Keratinocyte (primary cell): ENCODE measurements at regions not wholly inside any gene's neighbourhood (a gene's known extent, or its start where the extent isn't known, plus 50 kb on each side); places are given as distances from the start of the nearest gene placed in this dataset.

Experiments used
- DNase-seq: peaks from one replicate; pipeline ENCODE4 v3.0.0-alpha.2; 2011; ENCODE audit warnings: low read depth, missing footprints, low spot score
- FAIRE-seq: peaks from 2 replicates; lab custom pipeline; 2011; peaks lifted over from hg19 to GRCh38; lab: Jason Lieb, UNC
- H2AFZ ChIP-seq: 2 replicates; pipeline ENCODE4 v1.6.0; 2012; ENCODE audit warnings: low read length, control low read depth, inconsistent platforms; ENCODE audit not compliant: control insufficient read depth
- H3K27ac ChIP-seq: 2 replicates; pipeline ENCODE4 v1.5.1; 2011; ENCODE audit warnings: low read length; ENCODE audit not compliant: control insufficient read depth, insufficient read depth
- H3K27me3 ChIP-seq: 3 replicates; pipeline ENCODE4 v1.6.0; 2011; ENCODE audit warnings: low read length; ENCODE audit not compliant: control insufficient read depth, insufficient read depth; ENCODE audit errors: extremely low read depth
- H3K36me3 ChIP-seq, 2 experiments: 2 replicates in 1 of 2; 3 replicates in 1 of 2; pipeline ENCODE4 v1.5.1; 2011; ENCODE audit warnings: low read length in 2 of 2, mild to moderate bottlenecking in 1 of 2; ENCODE audit not compliant: control insufficient read depth in 2 of 2, insufficient read depth in 2 of 2; ENCODE audit errors: extremely low read depth in 1 of 2
- H3K4me1 ChIP-seq: 3 replicates; pipeline ENCODE4 v1.5.1; 2011; ENCODE audit warnings: low read length; ENCODE audit not compliant: control insufficient read depth, insufficient read depth; ENCODE audit errors: extremely low read depth
- H3K4me2 ChIP-seq: 3 replicates; pipeline ENCODE4 v1.6.0; 2011; ENCODE audit warnings: low read depth, low read length; ENCODE audit not compliant: control insufficient read depth, insufficient read depth; ENCODE audit errors: extremely low read depth
- H3K4me3 ChIP-seq, 3 experiments: fragments of 200-600 bp in 1 of 3; sonication (generic) in 1 of 3; 2 replicates in 2 of 3; 3 replicates in 1 of 3; pipeline ENCODE4 v1.5.1; 2011 to 2016; ENCODE audit warnings: low read length in 3 of 3, mild to moderate bottlenecking in 3 of 3, control low read depth in 2 of 3, inconsistent platforms in 1 of 3, low read depth in 1 of 3, mixed read lengths in 1 of 3, mixed run types in 1 of 3, moderate library complexity in 1 of 3; ENCODE audit not compliant: control insufficient read depth in 2 of 3, insufficient read depth in 2 of 3; ENCODE audit errors: extremely low read depth in 1 of 3
- H3K79me2 ChIP-seq: 2 replicates; pipeline ENCODE4 v1.6.0; 2012; ENCODE audit warnings: low read length; ENCODE audit not compliant: control insufficient read depth, insufficient read depth
- H3K9ac ChIP-seq: 3 replicates; pipeline ENCODE4 v1.6.0; 2011; ENCODE audit warnings: low read length; ENCODE audit not compliant: control insufficient read depth, insufficient read depth; ENCODE audit errors: extremely low read depth
- H3K9me1 ChIP-seq: 3 replicates; pipeline ENCODE4 v1.6.0; 2011; ENCODE audit warnings: low read length; ENCODE audit not compliant: control insufficient read depth, insufficient read depth; ENCODE audit errors: extremely low read depth
- H3K9me3 ChIP-seq: 2 replicates; pipeline ENCODE4 v1.5.1; 2012; ENCODE audit warnings: low read depth, low read length; ENCODE audit not compliant: control insufficient read depth
- H4K20me1 ChIP-seq: 3 replicates; pipeline ENCODE4 v1.6.0; 2011; ENCODE audit warnings: low read length; ENCODE audit not compliant: control insufficient read depth, insufficient read depth; ENCODE audit errors: extremely low read depth
- EZH2 ChIP-seq: IDR thresholded peaks from one replicate; pipeline ENCODE4 v1.6.1; 2012; ENCODE audit warnings: inconsistent platforms, mild to moderate bottlenecking, low read length, moderate library complexity
- dilution Hi-C: fragments of 300-500 bp; cut with MboI; formaldehyde crosslinking; loops from one replicate; pipeline ENCODE4 v1.7.0; 2020; ENCODE audit warnings: low sequenced_read_pairs; ENCODE audit not compliant: extremely low pct_ligation_motif_present
- TF ChIP-seq, protein P1 (sequence below), 3 experiments: IDR thresholded peaks in 1 of 3; conservative IDR thresholded peaks in 1 of 3; optimal IDR thresholded peaks in 1 of 3; 2 replicates in 2 of 3; 3 replicates in 1 of 3; pipeline versions ENCODE3 to v1.5.1; 2011; ENCODE audit warnings: low read length in 3 of 3, mild to moderate bottlenecking in 3 of 3, moderate library complexity in 2 of 3, control low read depth in 1 of 3, inconsistent platforms in 1 of 3; ENCODE audit not compliant: insufficient read depth in 2 of 3; ENCODE audit errors: extremely low read depth in 1 of 3

DNA sequence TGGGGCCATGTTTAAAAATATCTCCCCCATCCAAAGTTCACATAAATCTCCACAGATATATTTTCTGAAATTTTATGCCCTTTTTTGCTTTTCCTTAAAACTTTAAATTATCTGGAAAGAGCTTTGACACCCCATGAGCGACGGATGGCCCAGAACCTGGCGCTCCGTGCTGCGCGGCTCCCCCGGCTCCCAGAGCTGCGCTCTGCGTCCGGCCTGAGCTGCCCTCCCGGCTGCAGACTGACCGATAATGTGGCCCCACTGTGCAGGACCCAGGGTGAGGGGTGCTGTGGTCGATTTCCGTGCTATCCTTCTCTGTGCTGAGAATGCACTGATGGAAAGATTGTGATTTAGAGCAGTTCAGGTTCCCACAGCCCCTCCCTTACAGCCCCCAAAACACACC lies 292.3 kb upstream of the IRX4 start:
- Histone ChIP-seq H3K4me1 (peaks cover 16% of the 10 kb centered on the region), H3K9ac (no peak overlapping the region), H3K27ac (no peak overlapping the region), H4K20me1 (no peaks in the 10 kb centered on the region), H3K36me3 (no peaks in the 10 kb centered on the region), H3K27me3 (peaks cover 5% of the 10 kb centered on the region), H3K4me3 (no peak overlapping the region), H3K4me2 (no peak overlapping the region), H3K9me3 (no peaks in the 10 kb centered on the region), H2AFZ (no peak overlapping the region), H3K9me1 (no peaks in the 10 kb centered on the region), H3K79me2 (no peaks in the 10 kb centered on the region)
- DNase-seq (no peak), FAIRE-seq (no peak)
- TF ChIP-seq EZH2: no peak
- TF ChIP-seq, protein P1, sequence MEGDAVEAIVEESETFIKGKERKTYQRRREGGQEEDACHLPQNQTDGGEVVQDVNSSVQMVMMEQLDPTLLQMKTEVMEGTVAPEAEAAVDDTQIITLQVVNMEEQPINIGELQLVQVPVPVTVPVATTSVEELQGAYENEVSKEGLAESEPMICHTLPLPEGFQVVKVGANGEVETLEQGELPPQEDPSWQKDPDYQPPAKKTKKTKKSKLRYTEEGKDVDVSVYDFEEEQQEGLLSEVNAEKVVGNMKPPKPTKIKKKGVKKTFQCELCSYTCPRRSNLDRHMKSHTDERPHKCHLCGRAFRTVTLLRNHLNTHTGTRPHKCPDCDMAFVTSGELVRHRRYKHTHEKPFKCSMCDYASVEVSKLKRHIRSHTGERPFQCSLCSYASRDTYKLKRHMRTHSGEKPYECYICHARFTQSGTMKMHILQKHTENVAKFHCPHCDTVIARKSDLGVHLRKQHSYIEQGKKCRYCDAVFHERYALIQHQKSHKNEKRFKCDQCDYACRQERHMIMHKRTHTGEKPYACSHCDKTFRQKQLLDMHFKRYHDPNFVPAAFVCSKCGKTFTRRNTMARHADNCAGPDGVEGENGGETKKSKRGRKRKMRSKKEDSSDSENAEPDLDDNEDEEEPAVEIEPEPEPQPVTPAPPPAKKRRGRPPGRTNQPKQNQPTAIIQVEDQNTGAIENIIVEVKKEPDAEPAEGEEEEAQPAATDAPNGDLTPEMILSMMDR (optimal IDR thresholded peaks at IDR 0.05 in 1 of 3, IDR thresholded peaks at IDR 0.05 in 1 of 3, conservative IDR thresholded peaks at IDR 0.05 in 1 of 3; ENCODE audit: extremely low read depth in 1 of 3, insufficient read depth in 2 of 3, low read length in 3 of 3): no peak
- dilution Hi-C loops: no loop called here

- Histone ChIP-seq H3K79me2 (no peaks in the 10 kb centered on the region), H3K9ac (no peak overlapping the region), H3K9me3 (no peaks in the 10 kb centered on the region), H3K4me3 (no peak overlapping the region), H3K4me2 (no peak overlapping the region), H4K20me1 (no peaks in the 10 kb centered on the region), H3K27me3 (peaks cover 9% of the 10 kb centered on the region), H3K27ac (no peak overlapping the region), H3K36me3 (no peaks in the 10 kb centered on the region), H2AFZ (no peak overlapping the region), H3K9me1 (no peaks in the 10 kb centered on the region), H3K4me1 (peaks cover 16% of the 10 kb centered on the region)
- dilution Hi-C loops: no loop called here
- no peak for DNase-seq
- no peak for TF ChIP-seq EZH2
- TF ChIP-seq, protein P1 (optimal IDR thresholded peaks at IDR 0.05 in 1 of 3, IDR thresholded peaks at IDR 0.05 in 1 of 3, conservative IDR thresholded peaks at IDR 0.05 in 1 of 3; ENCODE audit: extremely low read depth in 1 of 3, insufficient read depth in 2 of 3, low read length in 3 of 3): no peak
- FAIRE-seq: no peak
These were observed 291.8 kb upstream of the IRX4 start for GRCh38 chr5:2174538-2174937.
